GM03348 (cell line): ENCODE measurements at regions not wholly inside any gene's neighbourhood (a gene's known extent, or its start where the extent isn't known, plus 50 kb on each side); places are given as distances from the start of the nearest gene placed in this dataset.

Source experiments
- DNase-seq: peaks from one replicate; pipeline ENCODE4 v3.0.0; 2012; ENCODE audit warnings: low spot score

DNA sequence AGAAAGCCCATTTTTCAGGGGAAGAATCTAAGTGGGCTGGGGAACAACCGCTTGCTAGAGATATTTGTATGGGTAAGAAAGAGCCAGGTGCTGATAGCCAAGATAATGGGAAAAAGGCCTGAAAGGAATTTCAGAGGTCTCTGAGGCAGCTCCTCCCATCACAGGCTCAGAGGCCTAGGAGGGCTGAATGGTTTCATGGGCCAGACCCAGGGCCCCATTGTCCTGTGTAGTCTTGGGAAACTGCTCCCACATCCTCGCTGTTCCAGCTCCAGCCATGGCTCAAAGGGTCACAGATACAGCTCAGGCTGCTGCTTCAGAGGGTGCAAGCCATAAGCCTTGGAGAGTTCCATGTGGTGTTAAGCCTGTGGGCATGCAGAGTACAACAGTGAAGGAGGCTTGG lies 73.2 kb upstream of the ARHGAP20 start:
- DNase-seq = no peak

DNA sequence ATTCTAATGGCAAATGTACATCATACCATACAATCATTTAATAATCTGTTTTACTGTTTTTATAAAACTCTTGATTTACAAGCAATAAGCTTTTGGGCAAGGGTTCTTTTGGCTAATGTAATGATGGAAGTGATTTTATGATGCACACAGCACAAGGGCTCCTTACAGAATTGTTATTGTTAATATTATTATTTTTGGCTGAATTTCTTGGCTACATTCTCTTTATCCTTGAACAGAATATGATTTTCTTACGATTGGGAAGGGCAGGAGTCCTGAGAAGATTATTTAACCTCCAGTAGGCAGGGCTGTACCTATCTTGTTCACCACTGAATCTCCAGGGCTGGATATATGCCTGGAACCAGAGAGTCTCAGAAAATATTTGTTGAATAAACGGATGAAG lies 70.4 kb upstream of the ARHGAP20 start:
- no peak for DNase-seq

DNA sequence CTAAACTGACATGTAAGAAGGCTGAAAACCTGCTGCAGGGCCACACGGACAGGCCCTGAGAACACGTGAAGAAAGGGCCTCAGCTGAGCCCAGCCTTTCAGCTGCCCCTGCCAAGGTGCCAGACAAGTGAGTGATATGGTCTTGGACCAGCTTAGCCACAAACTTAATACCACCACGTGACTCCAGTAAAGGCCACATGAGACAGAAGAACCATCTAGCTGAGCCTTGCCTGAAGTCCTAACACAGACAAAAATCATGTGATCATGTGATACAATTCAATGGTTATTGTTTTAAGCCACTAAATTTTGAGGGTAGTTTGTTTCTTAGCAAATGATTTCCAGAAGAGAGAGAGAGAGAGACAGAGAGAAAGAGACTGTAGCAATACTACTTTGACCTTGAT lies 66.9 kb upstream of the ARHGAP20 start:
- no peak for DNase-seq

DNA sequence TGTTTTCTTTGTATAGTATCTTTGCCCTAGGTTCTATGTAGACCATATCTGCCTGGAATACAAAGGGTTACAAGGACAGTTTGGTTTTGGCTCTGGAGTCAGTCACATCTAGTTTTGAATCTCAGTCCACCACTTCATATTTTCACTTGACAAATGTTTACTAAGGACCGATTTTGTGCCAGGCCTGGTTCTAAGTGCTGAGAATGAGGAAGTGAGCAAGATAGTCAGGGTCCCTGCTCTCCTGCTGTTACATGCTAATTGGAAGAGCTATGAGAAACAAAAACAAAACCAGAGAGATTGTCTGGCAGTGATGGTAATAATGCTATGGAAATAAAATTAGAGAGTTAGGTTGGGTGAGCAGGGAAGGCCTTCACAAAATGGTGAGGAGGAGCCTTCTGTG lies 66.1 kb upstream of the ARHGAP20 start:
- DNase-seq = no peak

GRCh38 chr11:110777775-110778174 lies 65.5 kb upstream of the ARHGAP20 start:
- DNase-seq = peak; percentile 24

- no peak for DNase-seq
These were observed 63.8 kb upstream of the ARHGAP20 start for GRCh38 chr11:110776081-110776480.

- no peak for DNase-seq
These were observed 62.1 kb upstream of the ARHGAP20 start for GRCh38 chr11:110774138-110775014.

- DNase-seq = no peak
These were observed 61.2 kb upstream of the ARHGAP20 start for GRCh38 chr11:110773442-110773841.

DNA sequence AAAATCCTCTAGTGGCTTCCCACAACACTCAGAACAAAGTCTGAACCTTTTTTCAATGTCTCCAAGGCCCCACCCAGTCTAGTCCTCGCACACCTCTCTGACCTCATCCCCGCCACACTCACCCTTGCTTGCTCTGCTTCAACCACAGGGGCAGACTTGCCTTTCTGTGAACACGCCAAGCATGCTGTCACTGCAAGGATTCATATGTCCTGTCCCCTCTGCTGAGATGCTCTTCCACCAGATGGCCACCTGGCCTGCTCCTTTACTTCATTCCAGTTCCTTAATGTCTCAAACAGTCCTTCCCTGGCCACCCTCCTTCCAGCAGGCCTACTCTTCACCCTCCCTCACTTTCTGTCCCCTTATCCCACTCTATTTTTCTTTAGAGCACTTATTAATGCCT lies 60.6 kb upstream of the ARHGAP20 start:
- no peak for DNase-seq

DNA sequence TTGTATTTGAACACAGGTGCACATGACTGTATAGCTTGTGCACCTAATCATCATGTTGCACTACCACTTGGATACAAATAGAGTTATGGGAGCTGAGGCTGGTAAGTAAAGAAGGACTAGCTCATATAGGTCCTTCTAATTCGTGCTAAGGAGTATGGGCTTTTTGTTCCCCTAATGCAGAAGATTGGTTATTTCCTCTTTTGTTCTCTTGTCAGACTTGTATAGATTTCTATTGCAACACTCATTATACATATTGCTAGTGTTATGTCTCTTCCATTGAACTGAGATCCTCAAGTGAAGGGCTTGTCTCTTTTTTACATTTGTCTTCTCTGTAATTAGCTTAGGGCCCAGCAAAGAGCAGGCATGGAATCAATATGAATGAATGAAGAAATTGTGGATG lies 54.1 kb upstream of the ARHGAP20 start:
- no peak for DNase-seq

DNA sequence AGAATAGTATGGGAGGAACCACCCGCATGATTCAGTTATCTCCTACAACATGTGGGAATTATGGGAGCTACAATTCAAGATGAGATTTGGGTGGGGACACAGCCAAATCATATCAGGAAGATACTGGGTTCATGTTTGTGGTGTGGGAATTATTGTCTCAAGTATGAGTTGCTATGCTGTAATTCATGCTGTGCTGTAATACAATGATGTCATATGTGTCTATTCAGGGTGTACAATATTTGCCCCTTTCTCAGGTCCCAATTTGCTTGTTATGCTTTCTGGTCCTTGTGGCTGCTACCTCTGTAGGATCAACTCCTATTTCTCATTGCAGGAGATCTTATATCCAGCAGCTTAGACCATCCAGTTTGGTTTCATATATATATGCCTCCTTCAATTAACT lies 52.2 kb upstream of the ARHGAP20 start:
- DNase-seq = no peak

DNA sequence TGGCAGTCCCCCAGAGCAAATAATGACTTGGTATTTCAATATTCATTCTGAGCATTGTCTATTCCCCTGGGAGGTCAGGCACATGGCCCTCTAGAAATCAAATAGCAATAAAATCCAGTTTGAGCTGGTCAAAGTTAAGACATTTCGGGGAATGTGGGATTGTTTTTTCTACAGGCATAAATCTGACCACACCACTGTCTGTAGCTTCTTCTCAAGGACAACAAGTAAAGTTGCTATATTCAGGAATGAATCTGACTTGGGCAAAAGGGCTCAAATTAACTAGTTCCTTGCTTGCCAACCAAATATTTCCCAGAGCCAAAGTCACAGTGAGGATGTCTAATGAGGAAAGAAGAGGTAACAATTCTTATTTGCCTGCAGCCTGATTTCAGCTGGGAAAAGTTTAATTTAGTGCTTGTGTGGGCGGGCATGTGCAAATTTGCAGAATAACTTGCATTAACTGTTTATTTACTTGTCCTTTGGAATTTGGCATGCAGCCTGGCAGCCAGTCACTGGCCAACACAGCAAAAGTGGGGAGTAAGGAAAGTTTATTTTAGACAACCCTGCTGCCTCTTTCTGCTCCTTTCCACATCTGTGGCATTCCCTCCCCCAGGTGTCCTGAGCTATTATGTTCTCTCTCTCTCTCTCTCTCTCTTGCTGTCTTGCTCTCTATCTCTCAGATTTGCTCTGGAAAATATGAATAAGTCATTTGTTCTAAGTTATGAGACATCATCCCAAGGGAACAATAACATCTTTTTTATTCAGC lies 51.2 kb upstream of the ARHGAP20 start:
- peak; percentile 35 for DNase-seq

DNA sequence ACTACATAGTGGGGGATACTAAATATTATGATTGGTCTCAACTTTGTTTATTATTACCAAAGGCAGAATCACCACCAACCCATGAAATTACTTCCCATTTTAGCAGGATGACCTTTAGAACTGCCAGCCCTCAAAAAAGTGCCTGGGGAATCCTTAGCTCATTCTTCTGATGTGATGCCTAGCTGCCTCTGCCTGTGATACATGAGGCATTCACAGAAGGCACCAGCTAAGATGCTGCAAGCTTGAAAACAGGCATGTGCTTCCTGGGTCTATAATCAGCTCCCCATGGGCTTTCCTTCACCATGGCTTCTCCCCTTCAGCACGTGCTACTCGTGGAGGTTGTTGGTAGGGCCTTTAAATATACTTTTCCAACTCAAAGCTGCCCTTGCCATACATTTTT lies 50.4 kb upstream of the ARHGAP20 start:
- DNase-seq = no peak
